Small intestine (tissue), 7 donors: ENCODE measurements at regions not wholly inside any gene's neighbourhood (a gene's known extent, or its start where the extent isn't known, plus 50 kb on each side); places are given as distances from the start of the nearest gene placed in this dataset.

ENCODE experiments used
- DNase-seq, 2 donors: peaks; one replicate each; pipeline versions ENCODE4 v3.0.0 to v3.0.0-alpha.2; 2013
- FAIRE-seq: peaks from 2 replicates; lab custom pipeline; 2012; peaks lifted over from hg19 to GRCh38; lab: Jason Lieb, UNC
- H3K27ac ChIP-seq, 3 donors: one replicate each; pipeline ENCODE4 v1.5.1; 2013; ENCODE audit warnings: low read length in 2 of 3, mild to moderate bottlenecking in 2 of 3, control low read depth in 1 of 3, inconsistent platforms in 1 of 3, low read depth in 1 of 3, moderate library complexity in 1 of 3
- H3K27me3 ChIP-seq, 3 donors: one replicate each; pipeline ENCODE4 v1.6.1; 2013; ENCODE audit warnings: low read length in 3 of 3, inconsistent platforms in 1 of 3; ENCODE audit not compliant: control insufficient read depth in 3 of 3, insufficient read depth in 3 of 3
- H3K36me3 ChIP-seq, 3 donors: one replicate each; pipeline ENCODE4 v1.6.1; 2013; ENCODE audit warnings: low read length in 3 of 3, inconsistent platforms in 1 of 3, low read depth in 1 of 3, mild to moderate bottlenecking in 1 of 3, moderate library complexity in 1 of 3; ENCODE audit not compliant: control insufficient read depth in 3 of 3, insufficient read depth in 2 of 3
- H3K4me1 ChIP-seq, 3 donors: one replicate each; pipeline ENCODE4 v1.6.1; 2013; ENCODE audit warnings: low read length in 2 of 3, inconsistent platforms in 1 of 3, low read depth in 1 of 3, mild to moderate bottlenecking in 1 of 3, moderate library complexity in 1 of 3; ENCODE audit not compliant: control insufficient read depth in 3 of 3, insufficient read depth in 2 of 3
- H3K4me3 ChIP-seq, 3 donors: one replicate each; pipeline ENCODE4 v1.5.1; 2013; ENCODE audit warnings: low read length in 3 of 3, control low read depth in 1 of 3, inconsistent platforms in 1 of 3, low read depth in 1 of 3, mild to moderate bottlenecking in 1 of 3, moderate library complexity in 1 of 3
- H3K9me3 ChIP-seq, 2 donors: one replicate each; pipeline ENCODE4 v1.6.1; 2013; ENCODE audit warnings: low read depth in 1 of 2, low read length in 1 of 2; ENCODE audit not compliant: control insufficient read depth in 2 of 2, insufficient read depth in 1 of 2
- WGBS, 3 donors: extraction: QIAGEN DNeasy Blood & Tissue Kit; methylation state at CpG; one replicate each; pipeline ENCODE4 v1.1.7; 2013; 5-methylcytosine and 5-hydroxymethylcytosine counted together
- donor health status: healthy with polysubstance abuse.
- donor health status: control.
- donor health status: control.
- donor health status: Bipolar disorder and iron deficiency.
- donor health status: healthy.

DNA sequence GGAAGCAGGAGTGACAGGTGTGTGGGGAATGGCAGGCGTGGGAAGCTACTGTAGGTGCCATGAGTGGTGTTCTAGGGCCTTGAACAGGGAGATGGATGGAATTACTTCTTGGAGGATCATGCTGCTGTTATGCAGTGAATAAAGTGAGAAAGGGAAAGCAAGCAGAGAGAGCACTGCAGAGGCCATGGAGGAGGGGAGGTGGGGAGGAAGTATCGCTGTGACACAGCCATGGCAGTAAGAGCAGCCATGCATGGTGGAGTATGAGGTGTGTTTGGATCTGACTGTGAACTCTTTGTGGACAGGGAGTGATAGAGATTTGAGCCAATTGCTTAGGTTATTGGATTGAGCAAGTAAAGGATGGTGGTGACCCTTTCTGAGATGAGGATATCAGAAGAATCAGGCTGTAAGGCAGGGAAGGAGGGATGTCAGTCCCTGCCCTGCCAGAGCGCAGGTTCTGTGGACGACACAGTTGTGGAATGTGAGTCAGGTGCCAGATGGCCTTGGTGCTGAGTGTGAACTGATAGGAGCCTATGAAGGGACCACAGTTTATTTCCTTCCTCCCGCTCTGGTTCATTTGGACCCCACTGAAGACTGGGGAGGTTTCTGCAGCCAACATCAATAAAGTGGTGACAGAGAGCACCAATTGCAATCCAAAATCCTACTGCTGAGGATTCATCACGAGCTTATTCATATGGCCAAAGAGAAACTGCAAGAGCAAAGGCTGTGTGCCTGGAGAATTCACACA is 105.5 kb upstream of the TMEM72 start:
- no peaks in the 10 kb centered on the region for H3K27me3 ChIP-seq
- H3K4me1 ChIP-seq: no peaks in the 10 kb centered on the region
- H3K4me3 ChIP-seq: no peak overlapping the region
- no peak overlapping the region for H3K27ac ChIP-seq
- H3K36me3 ChIP-seq: no peaks in the 10 kb centered on the region
- DNase-seq: peak in 1 of 2 donors; percentile 34
- H3K9me3 ChIP-seq: no peaks in the 10 kb centered on the region
- 38 to 71% (median 47%) methylated on average over 6 of the region's 6 CpGs for WGBS, 3 donors
- FAIRE-seq: no peak

GRCh38 chr10:44806950-44807349 is 104.2 kb upstream of the TMEM72 start:
- H3K36me3 ChIP-seq: no peaks in the 10 kb centered on the region
- no peaks in the 10 kb centered on the region for H3K4me1 ChIP-seq
- no peaks in the 10 kb centered on the region for H3K27me3 ChIP-seq
- DNase-seq (no peak), FAIRE-seq (no peak)
- H3K27ac ChIP-seq: no peak overlapping the region
- H3K9me3 ChIP-seq: no peaks in the 10 kb centered on the region
- no peak overlapping the region for H3K4me3 ChIP-seq
- WGBS, 3 donors: 30 to 51% (median 46%) methylated on average over 3 of the region's 3 CpGs

DNA sequence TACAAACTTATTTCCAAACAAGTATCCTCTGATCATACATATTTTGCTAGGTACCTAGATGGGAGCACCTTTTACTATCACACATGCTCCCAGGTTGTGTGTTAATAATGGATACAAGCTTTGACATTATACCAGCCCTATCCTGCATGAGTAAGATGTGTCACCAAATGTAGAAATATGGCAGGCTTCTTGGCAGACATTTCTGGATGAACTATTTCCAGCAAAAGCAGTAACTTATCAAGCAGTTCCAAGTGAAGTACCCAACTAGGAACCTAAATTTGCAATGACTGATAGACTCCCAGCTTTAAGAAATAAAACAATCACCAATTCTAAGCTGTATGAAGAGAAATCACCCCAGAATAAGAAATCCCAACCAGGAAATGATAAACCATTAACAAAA is 103.7 kb upstream of the TMEM72 start:
- H3K4me1 ChIP-seq: no peaks in the 10 kb centered on the region
- no peak overlapping the region for H3K27ac ChIP-seq
- DNase-seq (no peak), FAIRE-seq (no peak)
- no peaks in the 10 kb centered on the region for H3K27me3 ChIP-seq
- no peaks in the 10 kb centered on the region for H3K9me3 ChIP-seq
- H3K4me3 ChIP-seq: no peak overlapping the region
- H3K36me3 ChIP-seq: no peaks in the 10 kb centered on the region

DNA sequence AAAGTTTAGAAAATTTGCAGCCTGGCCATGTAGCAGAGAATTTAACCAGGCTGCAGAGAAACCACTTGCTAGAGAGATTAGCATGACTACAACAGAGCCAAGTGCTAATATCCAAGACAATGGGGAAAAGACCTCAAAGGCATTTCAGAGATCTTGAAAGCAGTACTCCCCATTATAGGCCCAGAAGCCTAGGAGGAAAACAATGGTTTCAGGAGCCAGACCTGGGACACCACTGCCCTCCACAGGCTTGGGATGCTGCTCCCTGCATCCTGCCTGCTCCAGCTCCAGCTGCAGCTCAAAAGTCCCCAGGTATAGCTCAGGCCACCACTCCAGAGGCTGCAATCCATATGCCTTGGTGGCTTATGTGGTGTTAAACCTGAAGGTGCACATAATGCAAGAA is 101.5 kb upstream of the TMEM72 start:
- H3K4me3 ChIP-seq: no peak overlapping the region
- no peaks in the 10 kb centered on the region for H3K27me3 ChIP-seq
- no peak overlapping the region for H3K27ac ChIP-seq
- H3K9me3 ChIP-seq: no peaks in the 10 kb centered on the region
- FAIRE-seq (no peak), DNase-seq (no peak)
- no peaks in the 10 kb centered on the region for H3K36me3 ChIP-seq
- H3K4me1 ChIP-seq: no peaks in the 10 kb centered on the region

DNA sequence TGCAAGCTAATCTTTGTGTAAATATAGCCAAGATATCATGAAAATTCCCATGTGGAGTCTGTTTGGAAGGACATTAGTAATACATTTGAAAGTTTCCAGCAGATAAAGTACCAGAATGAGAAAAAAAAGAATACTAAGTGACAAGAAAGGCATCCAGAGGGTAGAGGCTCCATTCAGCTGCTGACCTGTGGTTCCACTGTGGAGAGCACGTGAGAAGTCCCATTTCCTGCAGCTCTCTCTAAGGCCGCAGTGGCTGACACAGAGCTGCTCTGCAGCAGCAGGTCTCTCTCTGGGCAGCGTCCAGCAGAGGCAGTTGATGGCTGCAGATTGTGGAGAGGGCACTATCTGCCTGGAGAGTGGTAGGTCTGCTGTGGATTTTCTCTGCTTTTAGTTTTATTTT is 100.1 kb upstream of the TMEM72 start:
- no peaks in the 10 kb centered on the region for H3K4me1 ChIP-seq
- H3K9me3 ChIP-seq: no peaks in the 10 kb centered on the region
- H3K36me3 ChIP-seq: no peaks in the 10 kb centered on the region
- H3K27ac ChIP-seq: no peak overlapping the region
- H3K27me3 ChIP-seq: no peaks in the 10 kb centered on the region
- DNase-seq (no peak), FAIRE-seq (no peak)
- 50 to 67% (median 63%) methylated on average over 3 of the region's 3 CpGs for WGBS, 3 donors
- no peak overlapping the region for H3K4me3 ChIP-seq

DNA sequence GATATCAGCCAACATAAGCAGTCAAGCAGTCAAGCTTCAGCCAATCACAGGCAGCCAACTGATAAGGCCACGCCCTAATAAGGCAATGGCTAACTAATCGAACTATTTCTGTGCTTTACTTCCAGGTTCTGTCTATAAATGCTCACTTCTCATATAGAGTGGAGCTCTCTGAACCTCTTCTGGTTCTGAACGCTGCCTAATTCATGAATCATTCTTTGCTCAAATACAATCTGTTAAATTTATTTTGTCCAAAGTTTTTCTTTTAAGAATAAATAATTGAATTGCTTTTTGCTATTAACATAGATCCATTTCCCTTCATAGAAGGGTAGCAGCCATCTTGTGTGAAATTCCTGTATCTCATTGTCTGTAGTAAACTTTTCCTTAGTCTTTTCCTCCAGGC is 97.9 kb upstream of the TMEM72 start:
- no peak overlapping the region for H3K27ac ChIP-seq
- no peaks in the 10 kb centered on the region for H3K9me3 ChIP-seq
- 75 to 89% (median 80%) methylated on average over 3 of the region's 3 CpGs for WGBS, 3 donors
- no peak for FAIRE-seq
- H3K36me3 ChIP-seq: no peaks in the 10 kb centered on the region
- H3K27me3 ChIP-seq: no peaks in the 10 kb centered on the region
- no peak for DNase-seq
- H3K4me3 ChIP-seq: no peak overlapping the region
- H3K4me1 ChIP-seq: no peaks in the 10 kb centered on the region

DNA sequence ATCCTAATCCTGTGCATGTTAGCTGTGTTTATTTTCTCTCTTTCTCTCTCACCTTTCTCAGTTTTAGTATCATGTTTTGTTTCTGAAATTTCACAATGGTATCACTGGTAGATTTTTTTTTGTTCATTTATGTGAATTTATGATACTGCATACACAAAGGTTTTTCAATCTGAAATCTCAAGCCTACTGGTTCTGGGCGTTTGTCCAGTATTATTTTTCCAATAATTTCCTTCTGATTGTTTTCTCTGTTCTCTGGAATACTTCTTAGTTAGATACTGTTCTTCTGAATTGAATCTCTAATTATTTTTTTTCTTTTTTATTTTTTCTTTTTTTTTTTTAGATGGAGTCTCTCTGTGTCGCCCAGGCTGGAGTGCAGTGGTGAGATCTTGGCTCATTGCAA is 96.2 kb upstream of the TMEM72 start:
- Histone ChIP-seq H3K27ac (no peak overlapping the region), H3K4me3 (no peak overlapping the region), H3K4me1 (no peaks in the 10 kb centered on the region), H3K9me3 (no peaks in the 10 kb centered on the region), H3K36me3 (no peaks in the 10 kb centered on the region), H3K27me3 (no peaks in the 10 kb centered on the region)
- DNase-seq (no peak), FAIRE-seq (no peak)
- WGBS, 3 donors: 86 to 89% (median 88%) methylated on average over 2 of the region's 2 CpGs

DNA sequence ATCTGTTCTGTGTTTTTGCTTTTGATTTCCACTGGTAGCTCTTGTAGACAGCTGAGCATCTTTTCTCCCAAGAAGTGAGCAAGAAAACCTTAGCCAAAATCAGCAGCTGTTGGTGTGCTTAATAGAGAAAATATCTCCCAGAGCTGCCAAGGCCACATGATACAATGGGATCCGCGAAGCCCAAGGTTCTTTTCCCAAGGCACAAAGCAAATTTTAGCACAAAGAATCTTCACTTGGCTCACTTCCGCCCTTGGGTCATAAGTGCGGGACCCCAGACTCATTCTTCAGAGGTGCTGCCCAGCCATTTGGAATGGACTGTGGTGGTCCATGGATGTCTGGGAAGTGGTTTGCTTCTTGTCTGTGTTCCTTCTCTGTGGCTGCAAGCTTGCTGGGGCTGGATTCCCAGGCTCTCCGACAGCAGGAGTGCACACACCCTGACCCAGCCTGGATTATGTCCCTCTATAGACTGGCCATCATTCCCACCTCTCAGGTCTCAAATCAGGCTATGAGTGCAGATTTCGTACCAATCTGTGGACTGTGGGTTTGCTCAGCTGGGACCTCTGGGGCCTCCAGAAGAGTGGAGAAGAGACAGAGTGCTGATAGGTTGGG is 93.0 kb upstream of the TMEM72 start:
- no peak for DNase-seq
- Histone ChIP-seq H3K27ac (no peak overlapping the region), H3K36me3 (no peaks in the 10 kb centered on the region), H3K9me3 (no peaks in the 10 kb centered on the region), H3K4me3 (no peak overlapping the region), H3K27me3 (no peaks in the 10 kb centered on the region), H3K4me1 (no peaks in the 10 kb centered on the region)
- WGBS, 3 donors: 77 to 90% (median 90%) methylated on average over 6 of the region's 6 CpGs
- FAIRE-seq: no peak

- FAIRE-seq: no peak
- WGBS, 3 donors: 73 to 87% (median 80%) methylated on average over 5 of the region's 5 CpGs
- H3K4me3 ChIP-seq: no peak overlapping the region
These were observed 92.4 kb upstream of the TMEM72 start for GRCh38 chr10:44818701-44819127.

More at GRCh38 chr10:44818701-44819127, 92.4 kb upstream of the TMEM72 start:
- Histone ChIP-seq H3K36me3 (no peaks in the 10 kb centered on the region), H3K27ac (no peak overlapping the region), H3K9me3 (no peaks in the 10 kb centered on the region), H3K4me1 (no peaks in the 10 kb centered on the region), H3K27me3 (no peaks in the 10 kb centered on the region)
- no peak for DNase-seq
